M059J (cell line): ENCODE measurements at regions not wholly inside any gene's neighbourhood (a gene's known extent, or its start where the extent isn't known, plus 50 kb on each side); places are given as distances from the start of the nearest gene placed in this dataset.
A peak's percentile ranks its signal among the peaks of the same experiment; 100 is the strongest.

Experiments
- DNase-seq: peaks from one replicate; pipeline ENCODE4 v3.0.0-alpha.2; 2012; ENCODE audit warnings: low read depth

- no peak for DNase-seq
These were observed 152.6 kb upstream of the FST start for GRCh38 chr5:53327811-53328334.

DNA sequence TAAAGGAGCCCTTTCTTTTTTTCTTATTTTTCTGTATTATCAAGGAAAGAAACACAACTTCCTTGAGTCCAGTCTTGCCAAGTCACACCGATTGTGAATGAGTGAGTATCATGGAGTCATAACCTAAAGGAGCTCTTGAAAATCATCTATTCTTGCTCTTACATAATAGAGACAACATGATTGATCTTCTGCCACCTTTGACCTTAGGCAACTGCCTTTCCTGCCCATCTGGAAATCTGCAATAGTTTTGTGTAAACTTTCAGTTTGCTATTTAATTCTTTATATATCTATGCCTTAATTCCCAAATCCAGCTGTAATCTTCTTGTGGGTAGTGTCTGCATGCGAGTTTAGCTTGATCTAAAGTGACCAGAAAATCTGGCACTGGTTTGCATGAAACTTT lies 149.9 kb upstream of the FST start:
- DNase-seq, result no peak

DNA sequence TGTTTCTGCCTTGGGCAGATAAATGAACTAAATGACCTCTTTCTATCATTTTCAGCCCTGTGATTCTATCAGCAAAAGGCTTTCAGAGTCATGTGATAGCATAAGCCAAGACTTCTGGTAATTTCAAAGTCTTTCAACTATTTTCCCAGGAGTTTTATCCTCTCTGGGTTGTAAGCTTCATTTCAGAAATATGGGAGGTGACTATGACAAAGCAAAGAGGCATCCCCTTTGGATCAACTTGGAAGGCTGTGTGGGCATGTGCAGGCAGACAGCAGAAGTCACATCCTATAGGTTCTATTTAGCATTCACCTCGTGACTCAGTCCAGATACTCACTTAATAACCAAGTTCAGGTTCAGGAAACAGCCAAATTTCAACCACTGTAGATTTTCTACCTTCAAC lies 149.0 kb upstream of the FST start:
- DNase-seq, result peak; percentile 63

DNA sequence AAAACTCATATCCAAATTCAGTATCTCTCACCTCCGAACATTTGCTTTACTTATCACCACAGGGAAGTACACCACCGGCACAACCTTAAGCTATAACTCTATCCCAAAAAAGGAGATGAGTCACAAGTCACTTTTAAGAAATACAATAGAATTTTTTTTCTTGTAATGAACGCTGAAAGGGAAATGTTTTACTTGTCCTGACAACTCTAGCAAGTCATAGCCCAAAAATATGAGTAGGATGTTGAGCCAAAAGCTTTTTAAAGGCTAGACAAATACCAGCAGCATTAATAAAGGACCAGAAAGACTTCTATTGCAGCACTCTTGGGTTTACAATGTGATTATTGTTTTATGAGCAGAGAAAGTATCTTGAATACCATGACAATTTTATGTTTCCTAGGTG lies 147.3 kb upstream of the FST start:
- peak; percentile 39 for DNase-seq

DNA sequence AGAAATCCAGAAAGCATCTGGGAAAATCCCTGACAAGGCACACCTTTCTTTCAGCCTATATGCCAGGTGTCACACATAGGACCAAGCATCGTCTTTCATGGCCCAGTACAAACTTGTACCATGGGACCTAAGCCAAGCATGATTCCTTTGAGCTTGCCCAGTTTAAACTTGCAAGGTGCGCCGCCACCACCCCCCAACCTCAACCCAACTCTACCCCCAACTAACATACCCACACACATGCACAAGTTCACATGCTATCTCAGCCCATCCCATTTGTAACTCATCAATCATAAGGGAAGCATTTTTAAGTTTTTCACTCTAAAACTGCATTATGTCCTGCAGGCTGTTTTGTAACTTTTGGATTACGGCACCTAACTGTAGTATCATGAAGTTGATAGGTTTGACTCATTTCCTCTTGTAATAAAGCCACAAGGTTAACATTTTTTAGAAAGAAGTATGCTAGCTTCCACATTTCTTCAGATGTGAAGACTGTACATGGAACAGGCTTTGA lies 145.9 kb upstream of the FST start:
- DNase-seq, result peak; percentile 74

DNA sequence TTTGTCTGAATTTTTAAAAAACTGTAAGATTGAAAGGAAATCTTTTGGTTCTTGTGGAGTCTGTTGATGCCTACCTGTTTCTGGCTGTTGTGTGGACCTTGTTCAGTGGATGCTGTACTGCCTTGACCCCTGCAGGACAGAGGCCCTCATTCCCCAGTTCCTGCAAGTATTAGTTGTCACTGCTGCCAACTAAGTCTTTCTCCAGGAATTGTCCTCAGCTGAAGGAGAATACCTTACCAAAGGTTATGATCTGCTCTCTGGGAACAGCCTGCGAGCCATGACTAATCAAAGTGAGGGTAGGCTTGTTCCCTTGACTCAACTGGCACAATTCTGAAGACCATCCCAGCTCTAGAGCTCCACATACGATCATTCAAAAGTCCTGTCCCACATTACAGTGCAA lies 145.3 kb upstream of the FST start:
- peak; percentile 46 for DNase-seq

DNA sequence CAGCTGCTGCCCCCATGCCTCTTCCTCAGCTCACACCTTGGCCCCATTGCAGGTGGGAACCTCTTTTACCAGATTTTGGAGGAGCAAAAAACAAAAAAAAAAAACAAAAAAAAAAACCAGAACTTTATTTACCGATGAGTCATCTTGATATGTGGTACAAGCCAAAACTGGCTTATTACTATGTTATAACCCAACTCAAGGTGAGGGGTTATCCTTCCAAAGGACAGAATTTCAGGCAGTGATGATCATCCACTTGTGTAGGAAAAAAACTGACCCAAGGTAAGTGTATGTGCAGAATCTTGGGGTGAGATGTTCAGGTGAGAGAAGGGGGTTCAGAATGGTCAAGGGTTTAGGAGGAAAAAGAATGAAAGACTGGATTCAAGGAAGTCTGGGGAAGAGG lies 142.6 kb upstream of the FST start:
- DNase-seq, result no peak

DNA sequence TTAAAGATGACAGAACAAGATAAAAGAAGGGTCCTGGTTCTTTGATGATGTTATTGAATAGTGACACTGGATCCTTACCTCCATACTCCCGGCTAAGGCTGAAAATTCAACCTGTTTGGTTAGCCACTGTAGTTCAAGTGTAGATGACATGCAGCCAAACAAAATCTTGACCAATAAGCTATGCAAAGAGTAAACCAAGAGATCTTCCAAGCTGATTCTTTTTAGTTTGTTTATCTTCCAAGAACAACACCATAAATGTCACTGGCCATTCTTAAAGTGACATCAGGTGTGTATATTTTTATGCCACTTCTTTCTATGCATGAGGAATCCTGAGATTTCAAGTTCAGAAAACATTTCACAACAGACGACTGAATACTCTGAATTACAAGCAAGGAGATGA lies 141.5 kb upstream of the FST start:
- DNase-seq, result no peak

DNA sequence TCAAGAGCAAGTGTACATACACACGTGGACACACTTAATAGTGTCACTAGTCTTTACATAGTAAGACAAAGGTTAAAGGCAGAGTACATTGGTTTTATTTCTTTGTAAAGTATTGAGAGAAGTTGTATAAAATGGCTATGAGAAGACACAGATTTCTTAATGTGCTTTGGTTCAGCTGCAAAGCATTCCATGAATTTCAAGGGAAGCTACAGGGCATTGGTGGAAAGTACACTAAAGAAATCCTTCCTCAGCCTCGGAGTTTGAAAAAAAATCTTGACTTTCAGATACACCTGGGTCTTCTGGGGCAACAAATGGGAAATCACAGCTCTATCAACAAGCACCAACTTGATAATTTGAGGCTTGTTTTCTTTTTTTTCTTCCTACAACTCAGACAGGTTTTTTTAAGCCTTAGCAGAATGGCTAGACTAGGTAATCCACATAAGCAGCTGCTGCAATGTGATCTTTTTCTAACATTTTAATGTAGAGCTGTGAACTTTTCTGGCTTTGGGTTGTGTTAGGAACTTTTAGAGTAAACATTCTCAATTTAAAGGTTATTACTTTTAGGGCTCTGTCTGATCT lies 140.4 kb upstream of the FST start:
- no peak for DNase-seq

GRCh38 chr5:53340956-53341750 lies 139.3 kb upstream of the FST start:
- DNase-seq, result no peak

GRCh38 chr5:53342236-53342635 lies 138.2 kb upstream of the FST start:
- DNase-seq, result no peak

GRCh38 chr5:53343187-53343586 lies 137.2 kb upstream of the FST start:
- DNase-seq, result peak; percentile 79

- no peak for DNase-seq
These were observed 130.1 kb upstream of the FST start for GRCh38 chr5:53350368-53350767.

GRCh38 chr5:53350991-53351770 lies 129.2 kb upstream of the FST start:
- DNase-seq, result no peak

DNA sequence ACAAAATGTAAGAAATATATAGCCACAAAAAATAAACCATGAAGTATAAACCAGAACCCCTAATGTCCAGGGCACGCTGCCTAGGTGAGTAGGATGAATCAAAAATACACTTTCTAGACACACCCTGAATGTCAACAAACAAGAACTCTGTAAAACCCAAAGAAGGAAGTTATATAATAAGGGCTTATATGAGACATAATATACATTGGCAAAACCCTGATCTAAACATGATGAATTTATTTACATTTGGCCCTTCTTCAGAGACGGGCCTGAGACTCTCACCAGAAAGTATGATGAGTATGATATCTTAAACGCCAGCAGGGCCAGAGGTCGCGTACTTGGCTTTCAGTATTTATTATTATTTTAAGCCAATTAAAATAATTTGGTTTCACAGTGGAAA lies 125.1 kb upstream of the FST start:
- no peak for DNase-seq

GRCh38 chr5:53355931-53356330 lies 124.5 kb upstream of the FST start:
- no peak for DNase-seq

- no peak for DNase-seq
These were observed 123.0 kb upstream of the FST start for GRCh38 chr5:53357439-53357838.

DNA sequence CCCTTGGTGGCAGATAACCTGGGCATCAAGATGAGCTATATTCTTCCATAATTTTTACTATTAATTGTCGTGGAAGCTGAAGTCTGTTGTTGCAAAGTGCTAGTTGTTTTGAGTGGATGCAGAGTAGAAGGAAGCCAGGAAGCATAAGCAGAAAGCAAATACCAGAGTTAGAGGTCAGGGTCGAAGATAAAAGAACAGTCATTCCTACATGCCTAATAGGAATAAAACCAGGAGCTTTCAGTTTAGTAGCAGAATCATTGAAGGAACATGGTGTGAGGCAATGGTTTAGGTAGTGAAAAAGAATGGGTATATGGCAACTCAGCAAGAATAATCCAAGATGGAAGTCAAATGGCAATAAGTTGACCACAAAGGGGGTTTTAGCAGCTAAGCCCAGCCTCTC lies 121.6 kb upstream of the FST start:
- DNase-seq, result no peak

GRCh38 chr5:53359916-53360517 lies 120.4 kb upstream of the FST start:
- peak; percentile 46 for DNase-seq

GRCh38 chr5:53360811-53361210 lies 119.6 kb upstream of the FST start:
- DNase-seq, result peak; percentile 84

DNA sequence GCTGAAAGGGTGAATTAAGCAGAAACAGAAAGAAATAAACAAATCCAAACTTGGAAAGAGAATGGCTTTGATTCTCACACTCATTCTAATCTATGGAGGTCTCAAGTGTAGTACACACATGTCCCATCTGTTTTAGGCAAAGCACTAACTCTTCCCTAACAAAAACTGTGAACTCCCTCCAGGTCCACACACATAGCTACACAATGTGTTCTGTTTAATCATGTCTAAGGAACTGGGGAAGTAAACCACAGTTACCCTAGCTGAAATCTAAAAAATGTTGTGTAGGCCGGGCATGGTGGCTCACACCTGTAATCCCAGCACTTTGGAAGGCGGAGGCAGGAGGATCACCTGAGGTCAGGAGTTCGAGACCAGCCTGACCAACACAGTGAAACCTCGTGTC lies 118.7 kb upstream of the FST start:
- DNase-seq, result no peak

DNA sequence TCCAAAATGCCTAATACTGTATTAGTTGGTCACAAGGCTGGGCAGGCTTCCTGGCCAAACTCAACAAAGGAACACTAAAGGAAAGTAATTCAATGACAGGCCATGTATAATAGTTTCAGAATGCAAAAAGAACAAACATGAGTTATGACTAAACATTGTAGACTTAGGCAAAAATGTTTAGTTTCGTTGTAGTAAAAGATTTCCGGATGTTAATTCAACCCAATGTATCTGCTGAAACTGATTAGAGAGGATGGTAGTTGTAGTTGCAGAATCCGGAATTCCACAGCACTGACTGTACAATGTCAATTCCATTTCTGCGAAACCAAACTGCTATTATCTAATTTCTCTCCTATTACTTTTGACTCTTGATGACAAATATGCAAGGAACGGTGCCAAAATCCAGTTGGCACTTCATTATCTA lies 117.9 kb upstream of the FST start:
- DNase-seq, result peak; percentile 97
